HG03442 (cell line): ENCODE measurements at regions not wholly inside any gene's neighbourhood (a gene's known extent, or its start where the extent isn't known, plus 50 kb on each side); places are given as distances from the start of the nearest gene placed in this dataset.
A peak's percentile ranks its signal among the peaks of the same experiment; 100 is the strongest.

Source experiments
- ATAC-seq: cut with Tn5 transposase; IDR thresholded peaks from one replicate; pipeline ENCODE4 v1.9.1; 2021; ENCODE audit warnings: mild to moderate bottlenecking, moderate library complexity; ENCODE audit not compliant: unreplicated experiment

GRCh38 chr1:198929961-198930599, 291.2 kb downstream of the PTPRC start:
- peak; percentile 69 for ATAC-seq

DNA sequence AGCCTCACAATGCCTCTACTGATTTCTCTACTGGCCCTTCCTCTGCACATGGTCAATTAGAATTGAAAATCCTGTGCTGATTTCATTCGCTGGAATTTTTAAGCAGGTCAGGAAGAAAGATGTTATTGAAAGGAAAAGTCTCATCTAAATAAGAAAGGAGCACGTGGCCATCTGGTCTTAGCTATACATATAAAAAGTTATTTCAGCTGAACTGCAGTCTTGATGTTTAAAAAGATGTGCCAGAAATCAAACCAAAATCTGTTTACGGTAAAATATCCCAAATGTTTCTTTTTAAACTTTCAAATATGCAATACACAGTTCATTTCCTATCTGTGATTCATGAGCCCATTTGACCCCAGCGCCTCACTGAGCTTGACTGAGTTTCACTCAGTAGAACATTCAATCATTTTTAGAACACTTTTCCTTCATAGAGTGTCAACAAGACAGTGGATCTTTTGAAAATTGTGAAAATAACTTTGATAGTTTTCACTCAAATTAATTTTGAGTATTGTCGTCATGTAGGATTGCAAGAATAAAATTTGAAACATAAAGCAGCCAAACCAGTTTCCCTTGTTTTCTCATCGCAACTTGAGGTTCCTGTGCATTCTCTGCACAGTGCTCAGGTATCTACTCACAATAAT, 293.6 kb downstream of the PTPRC start:
- no peak for ATAC-seq

DNA sequence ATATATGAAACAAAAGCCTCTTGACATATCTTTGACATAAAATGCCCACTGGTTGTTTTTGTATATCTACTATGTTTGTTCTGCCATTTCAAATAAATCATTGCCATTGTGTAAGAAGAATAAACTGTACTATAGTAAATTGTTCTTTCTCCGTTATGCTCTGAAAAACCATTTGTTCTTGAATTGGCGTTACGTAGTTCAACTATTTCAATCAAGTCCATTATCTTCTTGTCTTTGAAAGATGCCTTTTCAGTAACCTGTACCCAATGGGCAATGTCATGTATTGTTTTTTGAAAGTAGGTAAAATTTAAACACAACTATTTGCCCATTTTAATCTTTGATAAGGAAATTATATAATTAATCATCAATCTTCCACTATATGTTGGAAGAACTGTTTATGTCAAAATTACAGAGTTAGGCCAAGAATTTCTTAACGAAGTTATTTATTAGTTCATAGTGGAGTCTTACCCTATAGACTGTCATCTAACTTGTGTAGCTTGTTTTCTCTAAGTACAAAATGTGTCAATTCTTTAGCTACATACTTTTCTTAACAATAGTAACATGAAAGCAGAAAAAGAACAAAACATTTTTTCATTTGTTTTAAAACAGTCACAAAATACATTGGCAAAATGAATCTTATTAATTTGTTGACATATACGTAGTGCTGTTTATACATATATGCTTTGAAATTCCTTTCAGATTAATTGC, 294.8 kb downstream of the PTPRC start:
- ATAC-seq: no peak

GRCh38 chr1:198934426-198934825, 295.6 kb downstream of the PTPRC start:
- ATAC-seq: no peak

DNA sequence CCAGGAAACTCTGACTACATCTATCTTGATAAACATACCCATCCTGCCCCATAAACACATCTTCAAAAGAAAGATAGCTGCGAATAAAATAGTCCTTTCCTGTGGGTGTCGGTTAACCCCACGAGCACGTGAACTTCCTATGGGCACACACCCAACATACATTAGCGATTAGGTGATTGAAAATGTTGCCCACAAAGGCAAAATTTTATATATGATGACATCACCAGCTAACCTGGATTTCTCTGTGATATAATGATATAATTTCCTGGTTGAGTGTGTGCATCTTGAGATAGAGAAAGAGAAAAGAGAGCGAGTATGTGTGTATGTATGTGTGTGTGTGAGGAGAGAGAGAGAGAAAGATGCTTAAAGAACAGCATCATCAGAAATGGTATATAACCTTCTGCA, 296.1 kb downstream of the PTPRC start:
- ATAC-seq: no peak

DNA sequence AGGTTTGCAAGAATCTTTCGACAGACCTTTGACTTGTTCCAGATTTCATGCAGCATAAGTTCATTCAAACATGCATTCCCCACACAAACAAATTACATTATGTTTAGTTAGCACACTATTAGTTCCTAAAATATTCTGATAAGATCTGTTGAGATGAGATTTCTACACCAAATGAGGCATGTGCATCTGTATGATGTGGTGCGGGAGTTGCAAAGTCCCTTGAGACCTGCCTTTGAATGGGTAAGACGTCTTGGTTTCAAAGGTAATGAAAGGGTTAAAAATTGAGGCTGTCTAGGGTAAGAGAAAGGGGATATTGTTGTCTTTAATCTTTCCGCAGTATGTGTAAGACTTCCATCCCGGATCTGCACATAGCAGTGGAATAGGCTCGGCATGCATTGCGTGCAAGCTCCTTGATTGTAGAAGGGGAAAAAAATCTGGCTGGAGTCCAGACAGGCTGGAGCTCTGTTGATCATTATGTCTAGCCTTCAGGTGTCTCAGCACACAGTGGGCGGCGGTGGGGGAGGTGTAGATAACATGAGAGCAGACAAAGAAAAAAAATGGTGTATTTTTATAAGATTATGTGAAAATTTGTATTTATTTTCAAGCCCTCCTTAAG, 296.6 kb downstream of the PTPRC start:
- peak; percentile 48 for ATAC-seq

- no peak for ATAC-seq
Measured at GRCh38 chr1:198936371-198937083, 297.7 kb downstream of the PTPRC start.

DNA sequence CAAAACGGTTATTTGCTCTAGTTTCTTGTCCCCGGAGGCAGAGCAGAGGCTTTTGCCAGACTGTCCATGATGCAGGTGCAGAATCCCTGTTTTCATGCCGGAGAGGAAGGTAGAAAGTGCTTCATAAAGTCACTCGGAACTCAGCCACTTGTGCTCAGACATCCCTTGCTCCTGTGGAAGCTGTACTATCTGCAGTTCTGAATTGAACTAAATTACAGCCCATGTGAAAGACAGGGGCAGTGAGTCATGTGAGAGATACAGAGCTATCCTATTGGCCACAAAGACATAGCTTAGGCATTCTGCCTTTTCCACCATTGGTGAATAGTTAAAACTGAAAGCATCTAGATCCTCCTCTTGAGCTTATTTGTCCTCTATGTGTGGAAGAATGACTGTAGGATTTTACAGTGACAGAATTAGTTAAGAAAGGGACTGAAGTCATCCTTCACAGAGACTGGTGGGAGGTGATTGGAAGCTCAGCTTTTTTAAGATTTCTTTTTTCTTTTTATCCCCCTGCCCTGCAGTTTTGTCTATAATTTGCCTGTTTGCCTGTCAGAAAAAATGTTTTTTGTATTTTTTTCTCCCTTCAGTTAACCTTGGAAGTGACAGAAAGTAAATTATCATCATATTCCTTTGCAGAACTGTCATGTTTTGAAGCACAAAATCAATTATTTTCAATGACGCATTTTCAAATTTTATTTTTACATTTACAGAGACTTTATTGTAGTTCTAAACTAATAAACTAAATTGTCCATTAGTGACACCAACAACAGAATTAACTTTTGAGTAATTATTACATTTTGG, 298.6 kb downstream of the PTPRC start:
- peak; percentile 93 for ATAC-seq

DNA sequence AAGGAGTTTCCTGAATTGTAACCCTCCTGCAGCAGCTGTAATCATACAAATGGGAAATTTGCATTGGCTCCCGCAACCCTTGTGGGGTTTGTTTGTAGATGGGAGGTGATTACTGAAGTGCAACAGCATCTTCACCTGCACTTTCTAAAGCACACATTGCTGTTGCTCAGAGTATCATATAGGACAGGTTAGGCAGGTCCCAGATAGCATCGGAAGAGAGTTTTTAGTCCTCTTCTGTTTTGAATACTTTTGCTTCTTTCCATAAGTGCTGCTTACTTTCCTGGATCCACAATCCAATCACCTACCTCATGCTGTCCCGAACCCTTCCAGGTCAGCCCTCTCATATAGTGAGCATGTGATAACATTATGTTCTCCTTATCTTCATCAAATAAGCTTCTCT, 300.4 kb downstream of the PTPRC start:
- ATAC-seq: no peak

DNA sequence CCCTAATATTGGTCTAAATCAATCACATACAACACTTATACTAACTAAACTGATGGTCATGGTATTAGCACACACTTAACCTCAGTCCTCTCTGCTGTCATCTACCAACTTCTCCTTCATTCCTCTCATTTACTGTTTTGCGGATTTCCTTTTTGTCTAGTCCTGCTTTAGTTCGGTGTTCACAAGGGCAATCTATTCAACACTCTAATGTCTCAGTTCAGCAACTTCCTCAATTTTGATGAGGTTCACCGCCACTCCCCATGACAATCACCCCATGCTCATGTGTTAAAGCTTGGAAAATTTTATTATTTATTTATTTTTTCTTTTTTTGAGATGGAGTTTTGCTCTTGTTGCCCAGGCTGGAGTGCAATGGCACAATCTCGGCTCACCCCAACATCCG, 301.1 kb downstream of the PTPRC start:
- ATAC-seq: no peak

DNA sequence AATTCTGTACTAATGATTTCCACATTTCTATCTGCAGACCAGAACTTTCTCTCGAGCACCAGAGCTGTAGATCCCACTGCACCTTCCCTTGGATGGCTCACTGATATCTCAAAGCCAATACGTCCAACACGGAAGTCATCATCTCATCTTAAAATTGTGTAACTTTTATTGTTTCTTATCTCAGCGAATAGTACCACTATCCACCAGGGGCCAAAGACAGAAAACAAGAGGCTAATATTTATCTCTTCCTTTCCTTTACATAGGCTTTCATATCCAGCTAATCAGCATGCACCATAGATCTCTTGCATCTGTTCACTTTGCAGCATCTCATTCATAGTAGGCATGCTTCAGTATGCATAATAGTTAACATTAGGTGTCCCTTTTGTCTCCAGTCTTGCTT, 303.6 kb downstream of the PTPRC start:
- ATAC-seq: no peak

GRCh38 chr1:198943484-198944187, 304.8 kb downstream of the PTPRC start:
- ATAC-seq: no peak

DNA sequence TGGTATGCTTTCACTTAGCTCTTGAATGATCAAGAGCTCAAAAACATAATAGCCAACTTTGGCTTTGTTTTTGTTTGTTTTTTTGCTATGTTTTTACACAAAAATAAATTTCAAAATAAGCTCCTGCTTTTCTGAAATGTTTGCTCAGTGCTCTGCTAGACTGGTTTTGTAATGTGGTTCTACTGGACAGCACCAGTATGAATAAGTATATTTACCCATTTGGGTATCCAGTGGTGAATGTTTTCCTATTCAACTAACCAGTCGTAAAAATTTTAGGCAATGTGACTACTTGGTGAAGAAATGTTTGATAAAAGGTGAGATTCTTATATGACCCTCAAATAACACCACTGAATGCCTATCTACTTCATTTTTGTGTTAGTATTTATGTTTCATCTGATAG, 308.6 kb downstream of the PTPRC start:
- no peak for ATAC-seq

GRCh38 chr1:198948895-198949659, 310.2 kb downstream of the PTPRC start:
- ATAC-seq: no peak

- ATAC-seq: no peak
Measured at GRCh38 chr1:198950036-198950435, 311.2 kb downstream of the PTPRC start.

- ATAC-seq: no peak
Measured at GRCh38 chr1:198955085-198955484, 316.2 kb downstream of the PTPRC start.

- ATAC-seq: no peak
Measured at GRCh38 chr1:198957044-198957443, 318.2 kb downstream of the PTPRC start.

GRCh38 chr1:198959032-198959431, 320.2 kb downstream of the PTPRC start:
- ATAC-seq: no peak

GRCh38 chr1:198959676-198960075, 320.8 kb downstream of the PTPRC start:
- no peak for ATAC-seq
